SK-N-SH (cell line): ENCODE measurements at regions not wholly inside any gene's neighbourhood (a gene's known extent, or its start where the extent isn't known, plus 50 kb on each side); places are given as distances from the start of the nearest gene placed in this dataset.
A peak's percentile ranks its signal among the peaks of the same experiment; 100 is the strongest.

ENCODE experiments used
- CTCF ChIA-PET: fragments of 300-600, 350-600 bp; formaldehyde crosslinking; extraction: SDS; loops from one replicate; lab custom pipeline; 2021; lab: Yijun Ruan, JAX
- POLR2A ChIA-PET: fragments of 350-600 bp; sonication (Branson Sonifier 250); formaldehyde crosslinking; extraction: SDS; loops from one replicate; lab custom pipeline; 2020; ENCODE audit warnings: antibody characterized with exemption, inconsistent platforms; lab: Yijun Ruan, JAX
- DNase-seq: peaks from one replicate; pipeline ENCODE4 v3.0.0; 2012
- H2AFZ ChIP-seq: fragments of 200-600 bp; sonication (generic); 2 replicates; pipeline ENCODE4 v1.8.1; 2016; ENCODE audit warnings: antibody characterized with exemption, mild to moderate bottlenecking, low read depth
- H3F3A ChIP-seq: fragments of 200-600 bp; sonication (generic); replicated peaks from 2 replicates; pipeline ENCODE3; 2016; ENCODE audit warnings: antibody characterized with exemption, mild to moderate bottlenecking; ENCODE audit not compliant: insufficient read depth
- H3K27ac ChIP-seq, 2 experiments: fragments of 200-500 bp in 1 of 2; fragments of 200-600 bp in 1 of 2; sonication (Bioruptor generic) in 1 of 2; sonication (generic), shearing (Covaris generic) in 1 of 2; 2 replicates each; pipeline versions ENCODE4 v1.5.1 to v1.6.1; 2014 to 2016; ENCODE audit warnings: low read depth in 2 of 2, inconsistent platforms in 1 of 2, low read length in 1 of 2, mild to moderate bottlenecking in 1 of 2, mixed read lengths in 1 of 2
- H3K27me3 ChIP-seq: fragments of 200-600 bp; sonication (generic), shearing (Covaris generic); 2 replicates; pipeline ENCODE4 v1.6.1; 2016; ENCODE audit warnings: mixed run types; ENCODE audit not compliant: insufficient read depth
- H3K36me3 ChIP-seq, 2 experiments: fragments of 200-500 bp in 1 of 2; fragments of 200-600 bp in 1 of 2; sonication (Bioruptor generic) in 1 of 2; sonication (generic) in 1 of 2; replicated peaks in 1 of 2; 2 replicates each; pipeline versions ENCODE3 to v1.5.1; 2014 to 2016; ENCODE audit warnings: low read length in 1 of 2, mild to moderate bottlenecking in 1 of 2; ENCODE audit not compliant: insufficient read depth in 2 of 2, control insufficient read depth in 1 of 2
- H3K4me1 ChIP-seq, 2 experiments: fragments of 200-500 bp in 1 of 2; fragments of 200-600 bp in 1 of 2; sonication (Bioruptor generic) in 1 of 2; sonication (generic), shearing (Covaris generic) in 1 of 2; 2 replicates each; pipeline versions ENCODE4 v1.5.1 to v1.6.1; 2014 to 2016; ENCODE audit warnings: low read depth in 1 of 2, low read length in 1 of 2, mixed run types in 1 of 2; ENCODE audit not compliant: insufficient read depth in 2 of 2, control insufficient read depth in 1 of 2
- H3K4me2 ChIP-seq: fragments of 200-600 bp; sonication (generic), shearing (Covaris generic); 2 replicates; pipeline ENCODE4 v1.6.1; 2017; ENCODE audit warnings: mixed run types
- H3K4me3 ChIP-seq, 2 experiments: fragments of 200-500 bp in 1 of 2; fragments of 200-600 bp in 1 of 2; sonication (Bioruptor generic) in 1 of 2; sonication (generic), shearing (Covaris generic) in 1 of 2; 2 replicates each; pipeline versions ENCODE4 v1.5.1 to v1.8.1; 2014 to 2016; ENCODE audit warnings: low read depth in 2 of 2, inconsistent platforms in 1 of 2, low read length in 1 of 2, mild to moderate bottlenecking in 1 of 2, mixed read lengths in 1 of 2, moderate library complexity in 1 of 2
- H3K79me2 ChIP-seq: fragments of 200-600 bp; sonication (generic); 2 replicates; pipeline ENCODE4 v1.8.1; 2017; ENCODE audit warnings: mild to moderate bottlenecking; ENCODE audit not compliant: insufficient read depth
- H3K9ac ChIP-seq: fragments of 200-600 bp; sonication (generic); 2 replicates; pipeline ENCODE4 v1.6.1; 2017; ENCODE audit warnings: mixed run types
- H3K9me2 ChIP-seq: fragments of 200-600 bp; sonication (generic); 2 replicates; pipeline ENCODE4 v1.6.1; 2017; ENCODE audit warnings: mixed run types
- H3K9me3 ChIP-seq: fragments of 200-600 bp; sonication (generic); 2 replicates; pipeline ENCODE4 v1.6.1; 2017; ENCODE audit warnings: mixed run types, mild to moderate bottlenecking, moderate library complexity
- H4K20me1 ChIP-seq: fragments of 200-600 bp; sonication (generic); 2 replicates; pipeline ENCODE4 v1.6.1; 2017; ENCODE audit warnings: mild to moderate bottlenecking, mixed run types; ENCODE audit not compliant: insufficient read depth
- CHD2 ChIP-seq: fragments of 150-350 bp; IDR thresholded peaks from 2 replicates; pipeline ENCODE4 v1.6.1; 2018; ENCODE audit warnings: low read length; ENCODE audit not compliant: partially characterized antibody
- CTCF ChIP-seq: fragments of 200-600 bp; sonication (generic); IDR thresholded peaks from 2 replicates; pipeline ENCODE4 v1.6.1; 2017; ENCODE audit warnings: antibody characterized with exemption, mild to moderate bottlenecking, moderate library complexity
- ELF1 ChIP-seq: IDR thresholded peaks from 2 replicates; pipeline ENCODE4 v1.4.0; 2012
- EP300 ChIP-seq, 2 experiments: IDR thresholded peaks; 2 replicates each; pipeline versions ENCODE4 v1.4.0 to v1.6.1; 2012; ENCODE audit warnings: borderline replicate concordance in 1 of 2, low read depth in 1 of 2, low read length in 1 of 2
- EZH2phosphoT487 ChIP-seq: fragments of 200-600 bp; sonication (generic); IDR thresholded peaks from 2 replicates; pipeline ENCODE4 v1.6.1; 2017; ENCODE audit warnings: low read depth, mixed run types, mild to moderate bottlenecking, antibody characterized with exemption, moderate library complexity, borderline replicate concordance
- FOXJ3 ChIP-seq: sonication (generic); formaldehyde crosslinking; IDR thresholded peaks from 2 replicates; pipeline ENCODE4 v1.5.1; 2020; ENCODE audit warnings: mild to moderate bottlenecking, missing genetic modification reagents
- FOXM1 ChIP-seq: IDR thresholded peaks from 2 replicates; pipeline ENCODE4 v1.4.0; 2012; ENCODE audit warnings: low read depth, mild to moderate bottlenecking
- GABPA ChIP-seq: IDR thresholded peaks from 2 replicates; pipeline ENCODE4 v1.4.0; 2012; ENCODE audit warnings: low read depth, mild to moderate bottlenecking
- IRF3 ChIP-seq: fragments of 150-350 bp; IDR thresholded peaks from 2 replicates; pipeline ENCODE4 v1.6.1; 2016; ENCODE audit warnings: mild to moderate bottlenecking, low read depth, low read length
- JUND ChIP-seq: IDR thresholded peaks from 2 replicates; pipeline ENCODE4 v1.4.0; 2012
- MEF2A ChIP-seq: IDR thresholded peaks from 2 replicates; pipeline ENCODE4 v1.4.0; 2012; ENCODE audit warnings: low read depth, borderline replicate concordance
- RAD21 ChIP-seq: IDR thresholded peaks from 2 replicates; pipeline ENCODE4 v1.6.1; 2012; ENCODE audit warnings: mild to moderate bottlenecking, low read length
- RFX5 ChIP-seq: IDR thresholded peaks from 2 replicates; pipeline ENCODE4 v1.6.1; 2012; ENCODE audit warnings: mild to moderate bottlenecking, improper control_type of control experiment, low read length
- SIN3A ChIP-seq: IDR thresholded peaks from 2 replicates; pipeline ENCODE4 v1.6.1; 2012; ENCODE audit warnings: low read depth, mild to moderate bottlenecking, low read length, moderate library complexity, borderline replicate concordance
- SMC3 ChIP-seq: IDR thresholded peaks from 2 replicates; pipeline ENCODE4 v1.6.1; 2012; ENCODE audit warnings: low read depth, low read length, improper control_type of control experiment
- TCF12 ChIP-seq: IDR thresholded peaks from 2 replicates; pipeline ENCODE4 v1.4.0; 2012
- TEAD4 ChIP-seq: IDR thresholded peaks from 2 replicates; pipeline ENCODE4 v1.4.0; 2012; ENCODE audit warnings: mild to moderate bottlenecking, borderline replicate concordance; ENCODE audit not compliant: insufficient read depth
- YY1 ChIP-seq: IDR thresholded peaks from 2 replicates; pipeline ENCODE4 v1.4.0; 2012; ENCODE audit warnings: low read depth, mild to moderate bottlenecking
- WGBS: methylation state at CpG from one replicate; pipeline ENCODE4 v1.1.6; 2017; ENCODE audit warnings: low lambda C conversion rate; 5-methylcytosine and 5-hydroxymethylcytosine counted together
- TF ChIP-seq, protein P1 (sequence below): fragments of 150-350 bp; IDR thresholded peaks from 2 replicates; pipeline ENCODE4 v1.6.1; 2017; ENCODE audit warnings: antibody characterized with exemption, low read length, low read depth, borderline replicate concordance
- TF ChIP-seq, protein P2 (sequence below): IDR thresholded peaks from 2 replicates; pipeline ENCODE4; 2012
- TF ChIP-seq, protein P3 (sequence below): IDR thresholded peaks from 2 replicates; pipeline ENCODE4 v1.4.0; 2012; ENCODE audit warnings: low read depth, borderline replicate concordance
- TF ChIP-seq, protein P4 (sequence below): IDR thresholded peaks from 2 replicates; pipeline ENCODE4 v1.4.0; 2012; ENCODE audit warnings: low read depth

DNA sequence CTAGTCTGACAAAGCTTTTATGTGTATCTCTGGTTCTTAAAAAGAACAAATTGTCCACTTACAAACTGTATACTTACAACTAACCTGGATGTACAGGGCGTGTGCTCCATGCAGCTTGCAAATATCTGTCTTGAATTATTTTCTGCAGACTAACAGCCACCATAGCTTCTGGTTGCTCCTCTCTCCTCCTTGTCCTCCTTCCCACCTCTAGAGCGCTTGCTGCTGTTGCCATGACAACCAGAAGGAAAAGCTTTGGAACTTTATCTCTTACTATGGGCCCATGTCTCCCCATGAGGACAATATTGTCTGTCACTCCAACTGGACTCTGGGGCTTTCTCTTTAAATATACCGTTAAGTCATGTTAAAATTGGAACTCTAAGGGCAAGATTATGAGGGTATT, 71.5 kb upstream of the DHX40 start:
- TF ChIP-seq RAD21 (no peak), SIN3A (no peak), EZH2phosphoT487 (no peak), EP300 (IDR thresholded peaks at IDR 0.05; ENCODE audit: borderline replicate concordance in 1 of 2, low read depth in 1 of 2, low read length in 1 of 2) (no peak), CHD2 (no peak), RFX5 (no peak), ELF1 (no peak), GABPA (no peak)
- TF ChIP-seq, protein P1, sequence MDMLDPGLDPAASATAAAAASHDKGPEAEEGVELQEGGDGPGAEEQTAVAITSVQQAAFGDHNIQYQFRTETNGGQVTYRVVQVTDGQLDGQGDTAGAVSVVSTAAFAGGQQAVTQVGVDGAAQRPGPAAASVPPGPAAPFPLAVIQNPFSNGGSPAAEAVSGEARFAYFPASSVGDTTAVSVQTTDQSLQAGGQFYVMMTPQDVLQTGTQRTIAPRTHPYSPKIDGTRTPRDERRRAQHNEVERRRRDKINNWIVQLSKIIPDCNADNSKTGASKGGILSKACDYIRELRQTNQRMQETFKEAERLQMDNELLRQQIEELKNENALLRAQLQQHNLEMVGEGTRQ = no peak
- H3K9ac ChIP-seq = no peak overlapping the region
- no peak overlapping the region for H2AFZ ChIP-seq
- H3F3A ChIP-seq = no peaks in the 10 kb centered on the region
- H3K36me3 ChIP-seq = no peaks in the 10 kb centered on the region
- POLR2A ChIA-PET = no interaction called here
- no peak overlapping the region for H3K4me2 ChIP-seq
- no peak overlapping the region for H3K27ac ChIP-seq
- DNase-seq = peak; percentile 27
- H3K27me3 ChIP-seq = no peaks in the 10 kb centered on the region; the same call in 1 of the 2 replicates
- CTCF ChIA-PET = interaction anchor here (0.5 to 1.0 kb wide), 2 partner anchors 28 to 164 kb away, joined by 3 read pairs; no protein-coding TSS in a partner anchor
- H4K20me1 ChIP-seq = no peaks in the 10 kb centered on the region
- no peak overlapping the region for H3K4me3 ChIP-seq
- no peaks in the 10 kb centered on the region for H3K9me3 ChIP-seq
- H3K79me2 ChIP-seq = no peaks in the 10 kb centered on the region
- no peaks in the 10 kb centered on the region for H3K9me2 ChIP-seq
- WGBS = 75% methylated on average over 3 of the region's 3 CpGs
- H3K4me1 ChIP-seq = peaks cover 0 to 10% of the 10 kb centered on the region in 2 experiments; a peak in 2 of 4 replicates

DNA sequence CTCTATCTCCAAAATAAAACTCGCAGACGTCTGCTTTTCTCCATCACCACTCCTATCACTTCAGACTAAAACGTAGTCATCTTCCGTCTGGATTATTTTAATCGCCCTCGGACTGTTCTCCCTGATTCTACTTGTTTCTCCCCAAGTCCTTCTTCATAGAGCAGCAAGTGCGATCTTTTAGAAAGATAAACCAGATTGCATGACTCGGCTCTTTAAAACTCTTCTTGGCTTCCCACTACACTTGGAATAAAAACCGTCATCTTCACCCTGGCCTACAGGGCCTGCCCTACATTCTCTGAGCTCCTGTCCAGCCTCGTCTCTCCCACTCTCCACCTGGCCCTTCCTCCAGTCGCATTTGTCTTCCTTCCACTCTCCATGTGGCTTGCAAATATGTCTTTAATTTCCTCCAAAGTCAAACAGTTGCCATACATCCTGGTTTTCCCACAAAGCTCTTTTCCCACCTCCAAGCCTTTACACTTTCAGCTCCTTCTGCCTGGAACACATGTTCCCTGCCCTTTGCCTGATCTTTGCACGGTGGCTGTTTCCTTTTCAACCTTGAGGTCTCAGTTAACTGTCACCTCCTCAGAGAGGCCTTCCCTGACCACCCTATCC, 70.5 kb upstream of the DHX40 start:
- Histone ChIP-seq H3K9me3 (no peaks in the 10 kb centered on the region), H3K9ac (no peak overlapping the region), H3K4me3 (no peak overlapping the region), H3K4me2 (no peak overlapping the region), H3K4me1 (peaks cover 0 to 15% of the 10 kb centered on the region in 2 experiments; a peak in 2 of 4 replicates), H2AFZ (no peak overlapping the region), H3K27me3 (no peaks in the 10 kb centered on the region; the same call in 1 of the 2 replicates), H3K36me3 (no peaks in the 10 kb centered on the region), H3K79me2 (no peaks in the 10 kb centered on the region), H3F3A (no peaks in the 10 kb centered on the region), H3K9me2 (no peaks in the 10 kb centered on the region), H4K20me1 (no peaks in the 10 kb centered on the region), H3K27ac (no peak overlapping the region)
- no peak for DNase-seq
- 75% methylated on average over 12 of the region's 12 CpGs for WGBS
- ChIA-PET CTCF (interaction anchor here (1.0 to 1.6 kb wide), 3 partner anchors 8 to 178 kb away, joined by 3 to 5 read pairs (median 3); no protein-coding TSS in a partner anchor), POLR2A (no interaction called here)
- TF ChIP-seq SMC3 (no peak), FOXJ3 (no peak), YY1 (no peak), JUND (no peak), CHD2 (no peak), CTCF (no peak), FOXM1 (no peak), IRF3 (no peak), TCF12 (no peak), MEF2A (no peak), TEAD4 (no peak)
- TF ChIP-seq, protein P2, sequence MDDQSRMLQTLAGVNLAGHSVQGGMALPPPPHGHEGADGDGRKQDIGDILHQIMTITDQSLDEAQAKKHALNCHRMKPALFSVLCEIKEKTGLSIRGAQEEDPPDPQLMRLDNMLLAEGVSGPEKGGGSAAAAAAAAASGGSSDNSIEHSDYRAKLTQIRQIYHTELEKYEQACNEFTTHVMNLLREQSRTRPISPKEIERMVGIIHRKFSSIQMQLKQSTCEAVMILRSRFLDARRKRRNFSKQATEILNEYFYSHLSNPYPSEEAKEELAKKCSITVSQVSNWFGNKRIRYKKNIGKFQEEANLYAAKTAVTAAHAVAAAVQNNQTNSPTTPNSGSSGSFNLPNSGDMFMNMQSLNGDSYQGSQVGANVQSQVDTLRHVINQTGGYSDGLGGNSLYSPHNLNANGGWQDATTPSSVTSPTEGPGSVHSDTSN = no peak
- TF ChIP-seq, protein P3, sequence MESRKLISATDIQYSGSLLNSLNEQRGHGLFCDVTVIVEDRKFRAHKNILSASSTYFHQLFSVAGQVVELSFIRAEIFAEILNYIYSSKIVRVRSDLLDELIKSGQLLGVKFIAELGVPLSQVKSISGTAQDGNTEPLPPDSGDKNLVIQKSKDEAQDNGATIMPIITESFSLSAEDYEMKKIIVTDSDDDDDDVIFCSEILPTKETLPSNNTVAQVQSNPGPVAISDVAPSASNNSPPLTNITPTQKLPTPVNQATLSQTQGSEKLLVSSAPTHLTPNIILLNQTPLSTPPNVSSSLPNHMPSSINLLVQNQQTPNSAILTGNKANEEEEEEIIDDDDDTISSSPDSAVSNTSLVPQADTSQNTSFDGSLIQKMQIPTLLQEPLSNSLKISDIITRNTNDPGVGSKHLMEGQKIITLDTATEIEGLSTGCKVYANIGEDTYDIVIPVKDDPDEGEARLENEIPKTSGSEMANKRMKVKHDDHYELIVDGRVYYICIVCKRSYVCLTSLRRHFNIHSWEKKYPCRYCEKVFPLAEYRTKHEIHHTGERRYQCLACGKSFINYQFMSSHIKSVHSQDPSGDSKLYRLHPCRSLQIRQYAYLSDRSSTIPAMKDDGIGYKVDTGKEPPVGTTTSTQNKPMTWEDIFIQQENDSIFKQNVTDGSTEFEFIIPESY = no peak
- TF ChIP-seq, protein P4, sequence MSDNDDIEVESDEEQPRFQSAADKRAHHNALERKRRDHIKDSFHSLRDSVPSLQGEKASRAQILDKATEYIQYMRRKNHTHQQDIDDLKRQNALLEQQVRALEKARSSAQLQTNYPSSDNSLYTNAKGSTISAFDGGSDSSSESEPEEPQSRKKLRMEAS = no peak
